GM21529 (cell line): ENCODE measurements at regions not wholly inside any gene's neighbourhood (a gene's known extent, or its start where the extent isn't known, plus 50 kb on each side); places are given as distances from the start of the nearest gene placed in this dataset.
"Not testable (repeated sequence)": the region's sequence is repeated elsewhere in the genome, so short reads cannot be mapped to it uniquely, and the experiment has no call there.

Experiments used
- ATAC-seq: cut with Tn5 transposase; IDR thresholded peaks from one replicate; pipeline ENCODE4 v1.9.1; 2021; ENCODE audit not compliant: unreplicated experiment

GRCh38 chr10:36880898-36881297 is 244.5 kb upstream of the ANKRD30A start:
- no peak for ATAC-seq

GRCh38 chr10:36872702-36873393 is 252.6 kb upstream of the ANKRD30A start:
- peak; percentile 92 for ATAC-seq

- no peak for ATAC-seq
These were observed 284.6 kb upstream of the ANKRD30A start for GRCh38 chr10:36840788-36841187.

GRCh38 chr10:36837416-36837815 is 288.0 kb upstream of the ANKRD30A start:
- ATAC-seq: no peak

- ATAC-seq: no peak
These were observed 305.6 kb upstream of the ANKRD30A start for GRCh38 chr10:36819781-36820180.

GRCh38 chr10:36817898-36818297 is 307.5 kb upstream of the ANKRD30A start:
- no peak for ATAC-seq

- no peak for ATAC-seq
These were observed 316.6 kb upstream of the ANKRD30A start for GRCh38 chr10:36808625-36809362.

- no peak for ATAC-seq
These were observed 322.2 kb upstream of the ANKRD30A start for GRCh38 chr10:36803229-36803628.

- ATAC-seq: no peak
These were observed 322.8 kb upstream of the ANKRD30A start for GRCh38 chr10:36802490-36803153.

GRCh38 chr10:36801660-36802059 is 323.7 kb upstream of the ANKRD30A start:
- no peak for ATAC-seq

- no peak for ATAC-seq
These were observed 330.4 kb upstream of the ANKRD30A start for GRCh38 chr10:36794981-36795380.

- no peak for ATAC-seq
These were observed 335.4 kb upstream of the ANKRD30A start for GRCh38 chr10:36789974-36790373.

GRCh38 chr10:36788152-36788551 is 337.2 kb upstream of the ANKRD30A start:
- ATAC-seq: no peak

- ATAC-seq: no peak
These were observed 342.0 kb upstream of the ANKRD30A start for GRCh38 chr10:36783400-36783799.

GRCh38 chr10:36781570-36781969 is 343.8 kb upstream of the ANKRD30A start:
- ATAC-seq: no peak

GRCh38 chr10:36780158-36780557 is 345.2 kb upstream of the ANKRD30A start:
- ATAC-seq: no peak

- ATAC-seq: no peak
These were observed 346.1 kb upstream of the ANKRD30A start for GRCh38 chr10:36779238-36779846.

- no peak for ATAC-seq
These were observed 346.7 kb upstream of the ANKRD30A start for GRCh38 chr10:36778651-36779050.

- ATAC-seq: no peak
These were observed 351.7 kb upstream of the ANKRD30A start for GRCh38 chr10:36773652-36774051.

GRCh38 chr10:36771725-36772124 is 353.7 kb upstream of the ANKRD30A start:
- no peak for ATAC-seq

GRCh38 chr10:36769741-36770140 is 355.7 kb upstream of the ANKRD30A start:
- not testable (repeated sequence) for ATAC-seq

GRCh38 chr10:36766940-36767339 is 358.5 kb upstream of the ANKRD30A start:
- no peak for ATAC-seq
